ENCODE measurements at regions not wholly inside any gene's neighbourhood (a gene's known extent, or its start where the extent isn't known, plus 50 kb on each side); places are given as distances from the start of the nearest gene placed in this dataset.

GRCh38 chr13:64278493-64278892 is 2862.8 kb upstream of the PCDH20 start:
- no peaks in the 10 kb centered on the region for H3K9me3 ChIP-seq (ENCODE audit: low read depth, low read length)
- no peaks in the 10 kb centered on the region for H3K36me3 ChIP-seq (ENCODE audit: insufficient read depth, low read length)
- no peak overlapping the region for H3K9ac ChIP-seq (ENCODE audit: insufficient read length)
- H3K4me3 ChIP-seq: no peak overlapping the region
- no peak overlapping the region for H3K27ac ChIP-seq
- TF ChIP-seq EZH2 (IDR thresholded peaks at IDR 0.05) (no peak), FOXP2 (optimal IDR thresholded peaks at IDR 0.05; ENCODE audit: control extremely low read depth, extremely low read length, insufficient read depth) (no peak), POLR2AphosphoS5 (IDR thresholded peaks at IDR 0.05; ENCODE audit: borderline replicate concordance, low read depth, low read length) (no peak)
- DNase-seq (ENCODE audit: low read depth, low spot score): no peak

GRCh38 chr13:64277097-64277496 is 2861.4 kb upstream of the PCDH20 start:
- Histone ChIP-seq H3K4me3 (no peak overlapping the region), H3K36me3 (ENCODE audit: insufficient read depth, low read length) (no peaks in the 10 kb centered on the region), H3K27ac (no peak overlapping the region)

GRCh38 chr13:64276232-64276631 is 2860.6 kb upstream of the PCDH20 start:
- TF ChIP-seq EZH2 (IDR thresholded peaks at IDR 0.05): no peak
- TF ChIP-seq POLR2AphosphoS5 (IDR thresholded peaks at IDR 0.05; ENCODE audit: borderline replicate concordance, low read depth, low read length): no peak
- no peak for TF ChIP-seq FOXP2 (optimal IDR thresholded peaks at IDR 0.05; ENCODE audit: control extremely low read depth, extremely low read length, insufficient read depth)
- Histone ChIP-seq H3K36me3 (ENCODE audit: insufficient read depth, low read length) (no peaks in the 10 kb centered on the region), H3K9ac (ENCODE audit: insufficient read length) (no peak overlapping the region), H3K4me3 (no peak overlapping the region), H3K9me3 (ENCODE audit: low read depth, low read length) (no peaks in the 10 kb centered on the region), H3K27ac (no peak overlapping the region)
- DNase-seq (ENCODE audit: low read depth, low spot score): no peak

More at GRCh38 chr13:64277097-64277496, 2861.4 kb upstream of the PCDH20 start:
- H3K9me3 ChIP-seq (ENCODE audit: low read depth, low read length): no peaks in the 10 kb centered on the region
- no peak overlapping the region for H3K9ac ChIP-seq (ENCODE audit: insufficient read length)
- no peak for TF ChIP-seq FOXP2 (optimal IDR thresholded peaks at IDR 0.05; ENCODE audit: control extremely low read depth, extremely low read length, insufficient read depth)
- no peak for TF ChIP-seq POLR2AphosphoS5 (IDR thresholded peaks at IDR 0.05; ENCODE audit: borderline replicate concordance, low read depth, low read length)
- TF ChIP-seq EZH2 (IDR thresholded peaks at IDR 0.05): no peak
- DNase-seq (ENCODE audit: low read depth, low spot score): no peak

- no peaks in the 10 kb centered on the region for H3K9me3 ChIP-seq (ENCODE audit: low read depth, low read length)
- H3K9ac ChIP-seq (ENCODE audit: insufficient read length): no peak overlapping the region
- no peak for DNase-seq (ENCODE audit: low read depth, low spot score)
These were observed 2859.0 kb upstream of the PCDH20 start for GRCh38 chr13:64274481-64275217.

GRCh38 chr13:64273780-64274179 is 2858.1 kb upstream of the PCDH20 start:
- no peak for DNase-seq (ENCODE audit: low read depth, low spot score)
- no peak overlapping the region for H3K27ac ChIP-seq
- TF ChIP-seq EZH2 (IDR thresholded peaks at IDR 0.05): no peak
- TF ChIP-seq POLR2AphosphoS5 (IDR thresholded peaks at IDR 0.05; ENCODE audit: borderline replicate concordance, low read depth, low read length): no peak
- no peak for TF ChIP-seq FOXP2 (optimal IDR thresholded peaks at IDR 0.05; ENCODE audit: control extremely low read depth, extremely low read length, insufficient read depth)
- H3K36me3 ChIP-seq (ENCODE audit: insufficient read depth, low read length): no peaks in the 10 kb centered on the region
- H3K9ac ChIP-seq (ENCODE audit: insufficient read length): no peak overlapping the region
- no peak overlapping the region for H3K4me3 ChIP-seq
- no peaks in the 10 kb centered on the region for H3K9me3 ChIP-seq (ENCODE audit: low read depth, low read length)

More at GRCh38 chr13:64274481-64275217, 2859.0 kb upstream of the PCDH20 start:
- Histone ChIP-seq H3K36me3 (ENCODE audit: insufficient read depth, low read length) (no peaks in the 10 kb centered on the region), H3K4me3 (no peak overlapping the region), H3K27ac (no peak overlapping the region)
- no peak for TF ChIP-seq EZH2 (IDR thresholded peaks at IDR 0.05)
- TF ChIP-seq FOXP2 (optimal IDR thresholded peaks at IDR 0.05; ENCODE audit: control extremely low read depth, extremely low read length, insufficient read depth): no peak
- no peak for TF ChIP-seq POLR2AphosphoS5 (IDR thresholded peaks at IDR 0.05; ENCODE audit: borderline replicate concordance, low read depth, low read length)

GRCh38 chr13:64272681-64273080 is 2857.0 kb upstream of the PCDH20 start:
- no peaks in the 10 kb centered on the region for H3K9me3 ChIP-seq (ENCODE audit: low read depth, low read length)
- H3K27ac ChIP-seq: no peak overlapping the region
- no peak overlapping the region for H3K4me3 ChIP-seq
- H3K9ac ChIP-seq (ENCODE audit: insufficient read length): no peak overlapping the region
- TF ChIP-seq FOXP2 (optimal IDR thresholded peaks at IDR 0.05; ENCODE audit: control extremely low read depth, extremely low read length, insufficient read depth) (no peak), POLR2AphosphoS5 (IDR thresholded peaks at IDR 0.05; ENCODE audit: borderline replicate concordance, low read depth, low read length) (no peak), EZH2 (IDR thresholded peaks at IDR 0.05) (no peak)
- no peaks in the 10 kb centered on the region for H3K36me3 ChIP-seq (ENCODE audit: insufficient read depth, low read length)
- DNase-seq (ENCODE audit: low read depth, low spot score): no peak

- TF ChIP-seq EZH2 (IDR thresholded peaks at IDR 0.05) (no peak), FOXP2 (optimal IDR thresholded peaks at IDR 0.05; ENCODE audit: control extremely low read depth, extremely low read length, insufficient read depth) (no peak), POLR2AphosphoS5 (IDR thresholded peaks at IDR 0.05; ENCODE audit: borderline replicate concordance, low read depth, low read length) (no peak)
- no peak overlapping the region for H3K9ac ChIP-seq (ENCODE audit: insufficient read length)
- H3K9me3 ChIP-seq (ENCODE audit: low read depth, low read length): no peaks in the 10 kb centered on the region
- H3K4me3 ChIP-seq: no peak overlapping the region
- H3K27ac ChIP-seq: no peak overlapping the region
- DNase-seq (ENCODE audit: low read depth, low spot score): no peak
- no peaks in the 10 kb centered on the region for H3K36me3 ChIP-seq (ENCODE audit: insufficient read depth, low read length)
These were observed 2850.4 kb upstream of the PCDH20 start for GRCh38 chr13:64266024-64266423.

GRCh38 chr13:64263285-64263684 is 2847.6 kb upstream of the PCDH20 start:
- DNase-seq (ENCODE audit: low read depth, low spot score): no peak
- H3K36me3 ChIP-seq (ENCODE audit: insufficient read depth, low read length): no peaks in the 10 kb centered on the region
- no peak overlapping the region for H3K27ac ChIP-seq
- TF ChIP-seq FOXP2 (optimal IDR thresholded peaks at IDR 0.05; ENCODE audit: control extremely low read depth, extremely low read length, insufficient read depth): no peak
- no peak for TF ChIP-seq POLR2AphosphoS5 (IDR thresholded peaks at IDR 0.05; ENCODE audit: borderline replicate concordance, low read depth, low read length)
- no peak for TF ChIP-seq EZH2 (IDR thresholded peaks at IDR 0.05)
- H3K4me3 ChIP-seq: no peak overlapping the region
- no peak overlapping the region for H3K9ac ChIP-seq (ENCODE audit: insufficient read length)
- no peaks in the 10 kb centered on the region; the same call in 1 of the 2 replicates for H3K9me3 ChIP-seq (ENCODE audit: low read depth, low read length)
